HCT116 (cell line): ENCODE measurements at regions not wholly inside any gene's neighbourhood (a gene's known extent, or its start where the extent isn't known, plus 50 kb on each side); places are given as distances from the start of the nearest gene placed in this dataset.

Source experiments
- CBX3 ChIP-seq: IDR thresholded peaks from 2 replicates; pipeline ENCODE4 v1.6.1; 2012; ENCODE audit warnings: low read depth
- CTCF ChIP-seq, 3 experiments: fragments of 200-600 bp in 1 of 3; sonication (generic) in 1 of 3; IDR thresholded peaks in 2 of 3; conservative IDR thresholded peaks in 1 of 3; 2 replicates each; pipeline ENCODE4 v1.5.1; 2012 to 2017; ENCODE audit warnings: low read depth in 2 of 3, low read length in 2 of 3, antibody characterized with exemption in 1 of 3, borderline replicate concordance in 1 of 3, control low read depth in 1 of 3, mild to moderate bottlenecking in 1 of 3, mixed read lengths in 1 of 3, mixed run types in 1 of 3, moderate library complexity in 1 of 3; ENCODE audit not compliant: insufficient read depth in 1 of 3
- EZH2 ChIP-seq: fragments of 200-600 bp; sonication (generic); IDR thresholded peaks from 2 replicates; pipeline ENCODE4 v1.6.1; 2017; ENCODE audit warnings: antibody characterized with exemption, mixed run types
- FOSL1 ChIP-seq: IDR thresholded peaks from 2 replicates; pipeline ENCODE4 v1.6.1; 2012; ENCODE audit warnings: low read depth
- JUND ChIP-seq: IDR thresholded peaks from 2 replicates; pipeline ENCODE4 v1.6.1; 2012
- MAX ChIP-seq: IDR thresholded peaks from 2 replicates; pipeline ENCODE4 v1.6.1; 2012
- POLR2A ChIP-seq: IDR thresholded peaks from 2 replicates; pipeline ENCODE4 v1.7.0; 2011; ENCODE audit warnings: borderline replicate concordance; ENCODE audit not compliant: insufficient read depth, insufficient read length; ENCODE audit errors: extremely low read depth
- RAD21 ChIP-seq: IDR thresholded peaks from 2 replicates; pipeline ENCODE4 v1.6.1; 2012; ENCODE audit warnings: low read depth, mild to moderate bottlenecking
- SIN3A ChIP-seq: IDR thresholded peaks from 2 replicates; pipeline ENCODE4 v1.6.1; 2012; ENCODE audit warnings: low read depth
- TCF7L2 ChIP-seq: IDR thresholded peaks from 2 replicates; pipeline ENCODE4 v1.7.0; 2011; ENCODE audit warnings: borderline replicate concordance, inconsistent platforms; ENCODE audit not compliant: insufficient read depth, insufficient read length; ENCODE audit errors: extremely low read depth
- YY1 ChIP-seq: IDR thresholded peaks from 2 replicates; pipeline ENCODE4 v1.6.1; 2011; ENCODE audit warnings: low read length, low read depth, moderate library complexity, mild to moderate bottlenecking; ENCODE audit not compliant: insufficient replicate concordance; ENCODE audit errors: extremely low read depth
- ZNF274 ChIP-seq: fragments of 200-500 bp; sonication (Bioruptor generic); IDR thresholded peaks from 2 replicates; pipeline ENCODE4 v1.6.1; 2014; ENCODE audit warnings: mild to moderate bottlenecking, low read depth, low read length, inconsistent platforms

GRCh38 chr18:38790303-38790702 is 1224.7 kb upstream of the CELF4 start:
- TF ChIP-seq POLR2A (no peak), CTCF (IDR thresholded peaks at IDR 0.05 in 2 of 3, conservative IDR thresholded peaks at IDR 0.05 in 1 of 3; ENCODE audit: borderline replicate concordance in 1 of 3, insufficient read depth in 1 of 3, low read depth in 2 of 3, low read length in 2 of 3) (peak; percentile 5 to 54 (median 51); a peak in 4 of 6 replicates), MAX (no peak), ZNF274 (no peak), FOSL1 (no peak), EZH2 (no peak), JUND (no peak), YY1 (no peak), SIN3A (no peak), CBX3 (no peak), RAD21 (no peak; the same call in 1 of the 2 replicates), TCF7L2 (no peak)
